Brain microvascular endothelial cell (primary cell): ENCODE measurements at regions not wholly inside any gene's neighbourhood (a gene's known extent, or its start where the extent isn't known, plus 50 kb on each side); places are given as distances from the start of the nearest gene placed in this dataset.
A peak's percentile ranks its signal among the peaks of the same experiment; 100 is the strongest.

ENCODE experiments used
- DNase-seq: peaks from one replicate; pipeline ENCODE4 v3.0.0-alpha.2; 2020
- H3K27ac ChIP-seq: fragments of 250-450 bp; sonication (Bioruptor Pico); 2 replicates; pipeline ENCODE4 v1.5.1; 2020; ENCODE audit warnings: mild to moderate bottlenecking, moderate library complexity
- H3K27me3 ChIP-seq: fragments of 250-450 bp; sonication (Bioruptor Pico); replicated peaks from 2 replicates; pipeline ENCODE4 v1.5.1; 2020; ENCODE audit warnings: mild to moderate bottlenecking
- H3K36me3 ChIP-seq: fragments of 250-450 bp; sonication (Bioruptor Pico); replicated peaks from 2 replicates; pipeline ENCODE4 v1.5.1; 2020; ENCODE audit warnings: mild to moderate bottlenecking
- H3K4me3 ChIP-seq: 2 replicates; pipeline ENCODE4 v1.5.1; 2011; ENCODE audit warnings: low read depth, mild to moderate bottlenecking, control low read depth, low read length, moderate library complexity
- CTCF ChIP-seq: IDR thresholded peaks from 2 replicates; pipeline ENCODE4 v1.5.1; 2011; ENCODE audit warnings: low read depth, mild to moderate bottlenecking, moderate library complexity, low read length, control low read depth, inconsistent platforms; ENCODE audit errors: missing control alignments
- in situ Hi-C: cut with HindIII; loops from 2 replicates; pipeline ENCODE4 v1.10.0; 2017; ENCODE audit warnings: low sequenced_read_pairs, low pct_ligation_motif_present

GRCh38 chr22:22746963-22747933, 102.8 kb downstream of the GGTLC2 start:
- no peak for TF ChIP-seq CTCF
- Histone ChIP-seq H3K36me3 (no peaks in the 10 kb centered on the region), H3K4me3 (no peak overlapping the region), H3K27me3 (peaks cover 35% of the 10 kb centered on the region), H3K27ac (no peak overlapping the region)
- DNase-seq = no peak
- in situ Hi-C loops = no loop called here

GRCh38 chr22:22748297-22748743, 103.9 kb downstream of the GGTLC2 start:
- peak; percentile 85 for TF ChIP-seq CTCF
- Histone ChIP-seq H3K4me3 (no peak overlapping the region), H3K36me3 (no peaks in the 10 kb centered on the region), H3K27me3 (peaks cover 35% of the 10 kb centered on the region), H3K27ac (no peak overlapping the region)
- in situ Hi-C loops = no loop called here
- DNase-seq = peak; percentile 65

GRCh38 chr22:22748756-22749155, 104.3 kb downstream of the GGTLC2 start:
- DNase-seq = no peak
- Histone ChIP-seq H3K27me3 (peaks cover 31% of the 10 kb centered on the region), H3K36me3 (no peaks in the 10 kb centered on the region), H3K4me3 (no peak overlapping the region), H3K27ac (no peak overlapping the region)
- in situ Hi-C loops = no loop called here
- TF ChIP-seq CTCF = no peak

GRCh38 chr22:22749167-22749758, 104.8 kb downstream of the GGTLC2 start:
- H3K36me3 ChIP-seq = no peaks in the 10 kb centered on the region
- H3K27ac ChIP-seq = no peak overlapping the region
- no peak for TF ChIP-seq CTCF
- in situ Hi-C loops = no loop called here
- peaks cover 28% of the 10 kb centered on the region for H3K27me3 ChIP-seq
- DNase-seq = no peak
- no peak overlapping the region for H3K4me3 ChIP-seq

- no peak for DNase-seq
- Histone ChIP-seq H3K36me3 (no peaks in the 10 kb centered on the region), H3K4me3 (no peak overlapping the region), H3K27ac (no peak overlapping the region), H3K27me3 (peaks cover 19% of the 10 kb centered on the region)
- no peak for TF ChIP-seq CTCF
- in situ Hi-C loops = no loop called here
Observed at GRCh38 chr22:22750335-22751042, 106.1 kb downstream of the GGTLC2 start.
